Keratinocyte (primary cell): ENCODE measurements at regions not wholly inside any gene's neighbourhood (a gene's known extent, or its start where the extent isn't known, plus 50 kb on each side); places are given as distances from the start of the nearest gene placed in this dataset.

Source experiments
- DNase-seq: peaks from one replicate; pipeline ENCODE4 v3.0.0-alpha.2; 2011; ENCODE audit warnings: low read depth, missing footprints, low spot score
- FAIRE-seq: peaks from 2 replicates; lab custom pipeline; 2011; peaks lifted over from hg19 to GRCh38; lab: Jason Lieb, UNC
- H2AFZ ChIP-seq: 2 replicates; pipeline ENCODE4 v1.6.0; 2012; ENCODE audit warnings: low read length, control low read depth, inconsistent platforms; ENCODE audit not compliant: control insufficient read depth
- H3K27ac ChIP-seq: 2 replicates; pipeline ENCODE4 v1.5.1; 2011; ENCODE audit warnings: low read length; ENCODE audit not compliant: control insufficient read depth, insufficient read depth
- H3K27me3 ChIP-seq: 3 replicates; pipeline ENCODE4 v1.6.0; 2011; ENCODE audit warnings: low read length; ENCODE audit not compliant: control insufficient read depth, insufficient read depth; ENCODE audit errors: extremely low read depth
- H3K36me3 ChIP-seq, 2 experiments: 2 replicates in 1 of 2; 3 replicates in 1 of 2; pipeline ENCODE4 v1.5.1; 2011; ENCODE audit warnings: low read length in 2 of 2, mild to moderate bottlenecking in 1 of 2; ENCODE audit not compliant: control insufficient read depth in 2 of 2, insufficient read depth in 2 of 2; ENCODE audit errors: extremely low read depth in 1 of 2
- H3K4me1 ChIP-seq: 3 replicates; pipeline ENCODE4 v1.5.1; 2011; ENCODE audit warnings: low read length; ENCODE audit not compliant: control insufficient read depth, insufficient read depth; ENCODE audit errors: extremely low read depth
- H3K4me2 ChIP-seq: 3 replicates; pipeline ENCODE4 v1.6.0; 2011; ENCODE audit warnings: low read depth, low read length; ENCODE audit not compliant: control insufficient read depth, insufficient read depth; ENCODE audit errors: extremely low read depth
- H3K4me3 ChIP-seq, 3 experiments: fragments of 200-600 bp in 1 of 3; sonication (generic) in 1 of 3; 2 replicates in 2 of 3; 3 replicates in 1 of 3; pipeline ENCODE4 v1.5.1; 2011 to 2016; ENCODE audit warnings: low read length in 3 of 3, mild to moderate bottlenecking in 3 of 3, control low read depth in 2 of 3, inconsistent platforms in 1 of 3, low read depth in 1 of 3, mixed read lengths in 1 of 3, mixed run types in 1 of 3, moderate library complexity in 1 of 3; ENCODE audit not compliant: control insufficient read depth in 2 of 3, insufficient read depth in 2 of 3; ENCODE audit errors: extremely low read depth in 1 of 3
- H3K79me2 ChIP-seq: 2 replicates; pipeline ENCODE4 v1.6.0; 2012; ENCODE audit warnings: low read length; ENCODE audit not compliant: control insufficient read depth, insufficient read depth
- H3K9ac ChIP-seq: 3 replicates; pipeline ENCODE4 v1.6.0; 2011; ENCODE audit warnings: low read length; ENCODE audit not compliant: control insufficient read depth, insufficient read depth; ENCODE audit errors: extremely low read depth
- H3K9me1 ChIP-seq: 3 replicates; pipeline ENCODE4 v1.6.0; 2011; ENCODE audit warnings: low read length; ENCODE audit not compliant: control insufficient read depth, insufficient read depth; ENCODE audit errors: extremely low read depth
- H3K9me3 ChIP-seq: 2 replicates; pipeline ENCODE4 v1.5.1; 2012; ENCODE audit warnings: low read depth, low read length; ENCODE audit not compliant: control insufficient read depth
- H4K20me1 ChIP-seq: 3 replicates; pipeline ENCODE4 v1.6.0; 2011; ENCODE audit warnings: low read length; ENCODE audit not compliant: control insufficient read depth, insufficient read depth; ENCODE audit errors: extremely low read depth
- EZH2 ChIP-seq: IDR thresholded peaks from one replicate; pipeline ENCODE4 v1.6.1; 2012; ENCODE audit warnings: inconsistent platforms, mild to moderate bottlenecking, low read length, moderate library complexity
- dilution Hi-C: fragments of 300-500 bp; cut with MboI; formaldehyde crosslinking; loops from one replicate; pipeline ENCODE4 v1.7.0; 2020; ENCODE audit warnings: low sequenced_read_pairs; ENCODE audit not compliant: extremely low pct_ligation_motif_present
- TF ChIP-seq, protein P1 (sequence below), 3 experiments: IDR thresholded peaks in 1 of 3; conservative IDR thresholded peaks in 1 of 3; optimal IDR thresholded peaks in 1 of 3; 2 replicates in 2 of 3; 3 replicates in 1 of 3; pipeline versions ENCODE3 to v1.5.1; 2011; ENCODE audit warnings: low read length in 3 of 3, mild to moderate bottlenecking in 3 of 3, moderate library complexity in 2 of 3, control low read depth in 1 of 3, inconsistent platforms in 1 of 3; ENCODE audit not compliant: insufficient read depth in 2 of 3; ENCODE audit errors: extremely low read depth in 1 of 3

DNA sequence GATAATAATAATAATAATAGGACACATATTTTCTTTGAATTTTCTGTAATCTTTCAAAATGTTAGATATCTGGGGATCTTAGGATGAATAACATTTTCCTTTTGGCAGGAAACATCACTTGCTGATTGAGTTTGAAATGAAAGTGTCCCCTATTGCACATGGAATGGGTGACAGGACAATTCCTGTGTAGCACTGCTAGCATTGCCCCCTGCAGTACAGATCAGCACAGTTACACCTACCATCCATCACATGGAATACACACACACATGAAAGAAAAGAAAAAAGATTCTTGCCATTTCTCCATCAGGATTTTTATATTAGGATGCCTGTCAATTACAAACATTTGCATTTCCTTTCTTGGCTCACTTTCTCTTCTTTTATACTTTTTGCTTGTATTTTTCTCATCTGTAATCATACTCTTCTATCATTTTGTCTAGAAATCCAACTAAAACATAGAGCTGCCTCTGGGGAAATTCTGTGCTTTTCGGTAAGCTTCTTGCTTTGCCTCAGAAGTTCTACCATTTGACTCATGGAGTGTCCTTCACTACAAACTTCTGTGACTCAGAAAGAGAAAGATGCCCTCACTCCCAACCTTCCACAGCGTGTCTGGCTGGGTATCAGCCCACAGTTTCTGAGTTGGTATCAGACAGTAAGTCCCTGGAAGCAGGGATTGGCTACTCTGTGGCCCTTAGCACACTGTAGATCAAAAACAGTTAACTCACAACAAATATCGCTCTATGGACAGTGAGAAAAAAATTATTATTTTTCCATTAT, 641.2 kb downstream of the PTPRC start:
- Histone ChIP-seq H3K4me3 (no peak overlapping the region), H3K9ac (no peak overlapping the region), H3K27me3 (no peaks in the 10 kb centered on the region), H3K9me1 (no peaks in the 10 kb centered on the region), H3K4me2 (no peak overlapping the region), H3K27ac (no peak overlapping the region), H3K79me2 (no peaks in the 10 kb centered on the region), H3K4me1 (no peaks in the 10 kb centered on the region), H2AFZ (no peak overlapping the region), H3K9me3 (no peaks in the 10 kb centered on the region), H4K20me1 (no peaks in the 10 kb centered on the region), H3K36me3 (no peaks in the 10 kb centered on the region)
- TF ChIP-seq EZH2: no peak
- TF ChIP-seq, protein P1, sequence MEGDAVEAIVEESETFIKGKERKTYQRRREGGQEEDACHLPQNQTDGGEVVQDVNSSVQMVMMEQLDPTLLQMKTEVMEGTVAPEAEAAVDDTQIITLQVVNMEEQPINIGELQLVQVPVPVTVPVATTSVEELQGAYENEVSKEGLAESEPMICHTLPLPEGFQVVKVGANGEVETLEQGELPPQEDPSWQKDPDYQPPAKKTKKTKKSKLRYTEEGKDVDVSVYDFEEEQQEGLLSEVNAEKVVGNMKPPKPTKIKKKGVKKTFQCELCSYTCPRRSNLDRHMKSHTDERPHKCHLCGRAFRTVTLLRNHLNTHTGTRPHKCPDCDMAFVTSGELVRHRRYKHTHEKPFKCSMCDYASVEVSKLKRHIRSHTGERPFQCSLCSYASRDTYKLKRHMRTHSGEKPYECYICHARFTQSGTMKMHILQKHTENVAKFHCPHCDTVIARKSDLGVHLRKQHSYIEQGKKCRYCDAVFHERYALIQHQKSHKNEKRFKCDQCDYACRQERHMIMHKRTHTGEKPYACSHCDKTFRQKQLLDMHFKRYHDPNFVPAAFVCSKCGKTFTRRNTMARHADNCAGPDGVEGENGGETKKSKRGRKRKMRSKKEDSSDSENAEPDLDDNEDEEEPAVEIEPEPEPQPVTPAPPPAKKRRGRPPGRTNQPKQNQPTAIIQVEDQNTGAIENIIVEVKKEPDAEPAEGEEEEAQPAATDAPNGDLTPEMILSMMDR (optimal IDR thresholded peaks at IDR 0.05 in 1 of 3, IDR thresholded peaks at IDR 0.05 in 1 of 3, conservative IDR thresholded peaks at IDR 0.05 in 1 of 3; ENCODE audit: extremely low read depth in 1 of 3, insufficient read depth in 2 of 3, low read length in 3 of 3): peak in 1 of 3 experiments; percentile 17
- dilution Hi-C loops: no loop called here
- FAIRE-seq: peak; percentile 36
- DNase-seq: no peak

DNA sequence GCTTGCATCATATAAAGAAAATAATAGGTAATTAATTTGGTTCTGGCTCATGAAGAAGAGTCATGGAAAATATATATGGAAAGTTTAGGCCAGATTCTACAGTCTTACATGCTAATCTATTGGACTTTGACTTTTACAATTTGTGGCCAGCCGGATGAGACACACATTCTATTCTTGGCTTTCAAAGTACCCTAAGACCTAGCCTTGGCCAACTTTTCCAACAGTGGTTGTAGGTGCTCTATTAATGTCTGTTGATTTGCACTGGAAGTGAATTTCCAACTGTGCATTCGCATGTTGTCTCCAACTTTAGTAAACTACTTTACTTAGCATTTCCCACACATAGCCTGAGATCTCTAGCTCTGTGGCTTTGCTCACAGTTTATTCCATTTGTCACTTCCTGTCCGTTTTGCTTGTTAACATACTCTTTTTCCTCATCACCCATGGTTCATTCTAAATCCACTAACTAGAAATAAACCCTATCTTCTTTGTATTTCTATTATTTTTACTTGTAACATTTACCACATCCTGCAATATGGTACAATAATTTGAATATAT, 644.0 kb downstream of the PTPRC start:
- H3K27me3 ChIP-seq: no peaks in the 10 kb centered on the region
- no peak for DNase-seq
- no peaks in the 10 kb centered on the region for H3K9me3 ChIP-seq
- H3K4me3 ChIP-seq: no peak overlapping the region
- dilution Hi-C loops: no loop called here
- H3K4me2 ChIP-seq: no peak overlapping the region
- H3K9ac ChIP-seq: no peak overlapping the region
- peak; percentile 62 for FAIRE-seq
- TF ChIP-seq EZH2: no peak
- TF ChIP-seq, protein P1 (optimal IDR thresholded peaks at IDR 0.05 in 1 of 3, IDR thresholded peaks at IDR 0.05 in 1 of 3, conservative IDR thresholded peaks at IDR 0.05 in 1 of 3; ENCODE audit: extremely low read depth in 1 of 3, insufficient read depth in 2 of 3, low read length in 3 of 3): no peak
- no peak overlapping the region for H3K27ac ChIP-seq
- no peak overlapping the region for H2AFZ ChIP-seq
- H3K9me1 ChIP-seq: no peaks in the 10 kb centered on the region
- no peaks in the 10 kb centered on the region for H4K20me1 ChIP-seq
- H3K79me2 ChIP-seq: no peaks in the 10 kb centered on the region
- H3K4me1 ChIP-seq: no peaks in the 10 kb centered on the region
- no peaks in the 10 kb centered on the region for H3K36me3 ChIP-seq
